ENCODE measurements at regions not wholly inside any gene's neighbourhood (a gene's known extent, or its start where the extent isn't known, plus 50 kb on each side); places are given as distances from the start of the nearest gene placed in this dataset.

DNA sequence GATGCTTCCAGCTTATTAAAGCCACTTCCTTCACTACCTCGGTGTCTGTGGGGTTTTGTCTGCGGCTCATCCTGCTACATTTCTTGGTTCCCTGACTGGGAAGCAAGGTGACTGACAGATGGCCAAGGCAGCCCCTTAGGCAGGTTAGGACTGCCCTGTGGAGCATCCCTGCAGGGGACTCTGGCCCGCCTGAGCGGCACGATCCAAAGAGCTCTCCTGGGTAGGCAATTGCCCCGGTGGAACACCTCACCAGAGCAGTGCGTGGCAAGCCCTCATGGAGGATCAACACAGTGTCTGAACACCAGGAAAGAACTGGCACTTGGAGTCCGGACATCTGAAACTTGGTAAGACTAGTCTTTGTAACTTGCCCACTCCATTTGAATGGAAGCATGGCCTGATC is 1143.4 kb downstream of the ARAP2 start:
- FAIRE-seq, result no peak
- TF ChIP-seq POLR2A (IDR thresholded peaks at IDR 0.05; ENCODE audit: low read depth, low read length), result no peak
- no peak for DNase-seq (ENCODE audit: insufficient read length, low spot score)

DNA sequence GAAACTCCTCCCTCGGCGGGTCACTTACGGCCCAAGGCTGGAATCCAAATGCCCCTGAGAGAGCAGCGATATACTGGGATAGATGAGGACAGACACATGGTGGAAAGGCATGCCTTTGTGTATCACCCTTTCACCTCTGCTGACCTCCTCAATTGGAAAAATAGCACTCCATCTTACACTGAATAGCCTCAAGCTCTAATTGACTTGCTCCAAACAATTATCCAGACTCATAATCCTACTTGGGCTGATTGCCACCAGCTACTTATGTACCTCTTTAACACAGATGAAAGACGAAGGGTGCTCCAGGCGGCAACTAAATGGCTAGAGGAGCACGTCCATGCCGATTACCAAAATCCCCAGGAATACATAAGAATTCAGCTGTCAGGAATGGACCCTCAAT is 1142.2 kb downstream of the ARAP2 start:
- no peak for FAIRE-seq
- TF ChIP-seq POLR2A (IDR thresholded peaks at IDR 0.05; ENCODE audit: low read depth, low read length), result no peak
- DNase-seq (ENCODE audit: insufficient read length, low spot score), result no peak

- no peak for TF ChIP-seq POLR2A (IDR thresholded peaks at IDR 0.05; ENCODE audit: low read depth, low read length)
- DNase-seq (ENCODE audit: insufficient read length, low spot score) (no peak), FAIRE-seq (no peak)
These were observed 1138.8 kb downstream of the ARAP2 start for GRCh38 chr4:35105486-35105885.

- no peak for TF ChIP-seq POLR2A (IDR thresholded peaks at IDR 0.05; ENCODE audit: low read depth, low read length)
- FAIRE-seq (no peak), DNase-seq (ENCODE audit: insufficient read length, low spot score) (no peak)
These were observed 1138.1 kb downstream of the ARAP2 start for GRCh38 chr4:35106091-35106734.

DNA sequence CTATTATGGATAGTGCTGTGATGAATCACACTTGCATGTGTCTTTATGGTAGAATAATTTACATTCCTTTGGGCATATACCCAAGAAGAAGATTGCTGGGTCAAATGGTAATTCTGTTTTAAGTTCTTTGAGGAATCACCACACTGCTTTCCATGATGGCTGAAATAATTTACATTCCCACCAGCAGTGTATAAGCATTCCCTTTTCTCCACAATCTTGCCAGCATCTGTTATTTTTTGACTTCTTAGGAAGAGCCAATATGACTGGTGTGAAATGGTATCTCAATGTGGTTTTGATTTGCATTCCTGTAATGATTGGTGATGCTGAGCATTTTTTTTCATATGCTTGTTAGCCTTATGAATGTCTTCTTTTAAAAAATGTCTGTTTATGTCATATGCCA is 1120.2 kb downstream of the ARAP2 start:
- DNase-seq (ENCODE audit: insufficient read length, low spot score), result no peak
- no peak for TF ChIP-seq POLR2A (IDR thresholded peaks at IDR 0.05; ENCODE audit: low read depth, low read length)

GRCh38 chr4:35125995-35126712 is 1118.2 kb downstream of the ARAP2 start:
- DNase-seq (ENCODE audit: insufficient read length, low spot score) (no peak), FAIRE-seq (no peak)
- TF ChIP-seq POLR2A (IDR thresholded peaks at IDR 0.05; ENCODE audit: low read depth, low read length), result no peak

More for the DNA sequence above, 1120.2 kb downstream of the ARAP2 start:
- FAIRE-seq, result no peak

DNA sequence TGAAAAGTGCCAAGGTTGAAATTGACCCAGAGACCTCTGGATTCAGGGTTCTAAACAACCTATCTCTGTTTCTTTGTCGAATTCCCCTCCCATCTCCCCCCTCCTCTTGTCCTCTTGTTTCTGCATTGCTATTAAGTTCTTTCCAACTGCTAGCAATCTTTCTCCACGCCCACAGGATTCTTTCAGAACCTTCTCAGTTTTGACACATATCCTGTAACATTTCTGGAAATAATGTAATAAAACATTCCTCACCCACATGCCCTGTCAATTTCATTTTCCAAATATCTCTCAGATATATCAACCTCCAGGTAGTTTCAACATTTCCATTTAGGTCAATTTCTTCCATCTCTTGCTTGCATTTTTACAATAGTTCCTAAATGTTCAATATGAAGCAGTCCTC is 1105.9 kb downstream of the ARAP2 start:
- FAIRE-seq, result no peak
- DNase-seq (ENCODE audit: insufficient read length, low spot score), result no peak
- TF ChIP-seq POLR2A (IDR thresholded peaks at IDR 0.05; ENCODE audit: low read depth, low read length), result no peak

DNA sequence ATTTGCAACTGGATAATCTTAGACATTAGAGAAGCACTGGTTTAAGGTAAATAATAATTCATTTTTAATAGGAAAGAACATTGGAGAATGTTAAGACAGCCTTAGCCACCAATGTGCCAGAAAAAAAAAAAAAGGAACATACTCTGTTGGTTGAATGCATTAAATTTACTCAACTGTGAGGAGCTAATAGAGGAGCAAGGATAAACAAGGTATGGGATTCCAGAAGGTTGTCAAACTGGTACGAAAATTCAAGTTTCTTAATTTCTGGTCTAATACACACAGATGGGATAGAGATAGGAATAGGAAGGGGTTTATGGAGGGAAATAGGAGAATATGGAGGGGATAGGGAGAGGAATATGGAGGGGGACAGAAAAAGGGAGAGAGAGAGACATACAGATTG is 1096.6 kb downstream of the ARAP2 start:
- FAIRE-seq (no peak), DNase-seq (ENCODE audit: insufficient read length, low spot score) (no peak)

GRCh38 chr4:35151816-35152572 is 1092.3 kb downstream of the ARAP2 start:
- FAIRE-seq (no peak), DNase-seq (ENCODE audit: insufficient read length, low spot score) (no peak)
- TF ChIP-seq POLR2A (IDR thresholded peaks at IDR 0.05; ENCODE audit: low read depth, low read length), result no peak

More for the DNA sequence above, 1096.6 kb downstream of the ARAP2 start:
- TF ChIP-seq POLR2A (IDR thresholded peaks at IDR 0.05; ENCODE audit: low read depth, low read length), result no peak

DNA sequence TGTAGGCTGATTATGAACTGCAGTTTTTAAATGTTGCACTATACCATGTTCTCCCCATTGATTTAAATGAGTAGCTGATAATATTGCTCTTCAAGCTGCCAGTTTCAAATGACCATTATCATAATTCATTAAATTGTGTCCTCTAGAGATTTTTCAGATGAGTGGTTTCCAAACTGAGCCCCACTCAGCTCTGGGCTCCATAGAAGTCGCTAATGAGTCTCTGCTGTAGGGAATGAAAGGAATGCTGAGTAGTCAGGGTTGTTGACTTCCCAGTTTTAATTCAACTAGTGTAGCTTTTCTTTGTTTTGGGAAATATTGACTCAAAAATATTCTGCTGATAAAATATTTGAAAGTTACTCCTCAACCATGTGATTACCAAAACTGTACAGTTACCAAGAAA is 1081.1 kb downstream of the ARAP2 start:
- TF ChIP-seq POLR2A (IDR thresholded peaks at IDR 0.05; ENCODE audit: low read depth, low read length), result no peak
- FAIRE-seq, result no peak
- DNase-seq (ENCODE audit: insufficient read length, low spot score), result no peak

DNA sequence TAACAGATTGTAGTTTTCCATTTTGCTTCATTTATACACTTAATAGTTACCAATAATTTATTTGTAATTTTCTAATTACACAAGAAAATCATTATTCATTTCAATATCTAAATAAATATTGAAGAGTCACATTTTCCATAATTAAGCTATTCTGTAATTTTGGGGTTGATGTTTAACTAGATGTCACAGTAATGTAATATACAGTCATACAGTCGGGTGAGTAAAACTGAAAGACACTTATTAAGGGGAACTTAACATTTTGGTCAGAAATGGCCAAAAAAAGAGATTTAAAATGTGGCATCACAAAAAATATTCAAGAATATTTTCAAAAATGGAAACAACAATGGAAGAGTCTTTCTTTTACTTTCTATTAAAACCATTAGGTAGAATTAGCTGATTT is 1080.3 kb downstream of the ARAP2 start:
- FAIRE-seq (no peak), DNase-seq (ENCODE audit: insufficient read length, low spot score) (no peak)
- TF ChIP-seq POLR2A (IDR thresholded peaks at IDR 0.05; ENCODE audit: low read depth, low read length), result no peak

GRCh38 chr4:35166466-35166865 is 1077.8 kb downstream of the ARAP2 start:
- no peak for TF ChIP-seq POLR2A (IDR thresholded peaks at IDR 0.05; ENCODE audit: low read depth, low read length)
- FAIRE-seq (no peak), DNase-seq (ENCODE audit: insufficient read length, low spot score) (no peak)

GRCh38 chr4:35167385-35167784 is 1076.9 kb downstream of the ARAP2 start:
- FAIRE-seq, result no peak
- DNase-seq (ENCODE audit: insufficient read length, low spot score), result no peak
- no peak for TF ChIP-seq POLR2A (IDR thresholded peaks at IDR 0.05; ENCODE audit: low read depth, low read length)

DNA sequence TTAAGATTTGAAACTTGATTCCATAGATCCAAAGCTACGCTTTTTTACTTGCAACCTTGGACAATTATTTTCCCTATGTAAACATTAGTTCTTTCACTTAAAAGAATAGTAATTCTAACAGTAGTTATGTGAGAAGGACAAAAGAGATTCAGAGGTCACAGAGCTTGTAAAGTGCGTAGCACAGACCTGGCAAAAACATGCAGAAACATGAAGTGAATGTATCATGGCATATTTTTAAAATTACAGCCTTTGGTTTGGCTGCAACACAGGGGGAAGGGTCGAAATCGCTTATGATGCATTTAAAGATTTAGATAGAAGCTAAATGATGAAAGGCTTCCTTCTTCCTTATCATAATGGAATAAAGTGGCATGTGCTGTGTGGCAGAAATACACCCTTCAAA is 1068.8 kb downstream of the ARAP2 start:
- TF ChIP-seq POLR2A (IDR thresholded peaks at IDR 0.05; ENCODE audit: low read depth, low read length), result no peak
- FAIRE-seq, result no peak
- DNase-seq (ENCODE audit: insufficient read length, low spot score), result no peak

Measured in H54 (cell line).